Ovary (tissue), 3 donors: ENCODE measurements at regions not wholly inside any gene's neighbourhood (a gene's known extent, or its start where the extent isn't known, plus 50 kb on each side); places are given as distances from the start of the nearest gene placed in this dataset.

Experiments used
- EP300 ChIP-seq: sonication (generic); formaldehyde crosslinking; IDR thresholded peaks from one replicate; pipeline ENCODE4 v1.6.1; 2017; ENCODE audit warnings: antibody characterized with exemption
- POLR2A ChIP-seq: fragments of 450-650 bp; IDR thresholded peaks from one replicate; pipeline ENCODE4 v1.6.1; 2017; ENCODE audit warnings: antibody characterized with exemption, mild to moderate bottlenecking, moderate library complexity
- TF ChIP-seq, protein P1 (sequence below), 3 donors: fragments of 450-650 bp in 2 of 3; fragments of 200-600 bp in 1 of 3; IDR thresholded peaks; one replicate each; pipeline versions ENCODE4 v1.5.1 to v1.8.0; 2016 to 2022; ENCODE audit warnings: antibody characterized with exemption in 3 of 3, mild to moderate bottlenecking in 1 of 3
- donor health status: DM: no; HTN: no; CAD: no.

DNA sequence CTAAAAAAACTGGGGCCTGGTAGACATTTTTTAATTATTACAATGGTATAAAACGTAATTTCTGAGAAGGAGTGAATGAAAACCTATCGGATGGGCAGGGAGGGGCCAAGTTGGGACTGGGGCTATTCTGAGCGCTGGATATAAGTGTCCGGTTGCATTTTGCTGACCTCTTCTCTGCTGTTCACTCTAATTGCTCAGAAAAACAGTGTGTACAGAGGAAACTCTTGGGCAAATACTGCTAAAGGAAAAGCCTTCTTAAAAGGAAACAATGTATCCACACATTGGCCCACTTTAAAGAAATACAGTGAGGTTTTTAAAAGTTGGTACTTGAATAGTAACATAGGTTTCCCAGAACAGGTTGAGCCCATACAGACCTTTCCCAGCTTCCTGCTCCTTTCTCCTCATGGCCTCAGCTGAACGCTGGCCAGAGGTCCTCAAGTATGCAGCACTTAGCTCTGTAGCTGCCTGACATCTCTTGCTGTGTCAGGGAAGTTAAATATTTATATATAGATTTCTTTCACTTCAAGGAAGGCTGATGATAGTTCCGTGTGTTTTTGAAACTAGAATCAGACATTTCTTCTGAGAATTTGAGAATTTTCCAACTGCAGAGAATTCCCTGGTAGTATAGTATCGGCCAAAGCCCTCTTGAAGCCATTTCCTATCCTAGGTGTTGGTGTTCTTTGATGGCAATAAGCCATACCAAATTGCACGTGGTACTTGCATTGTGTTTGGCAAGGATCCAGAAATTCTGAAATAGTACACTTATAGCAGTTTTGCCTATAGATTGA lies 97.1 kb upstream of the SLC4A4 start:
- TF ChIP-seq POLR2A, result no peak
- TF ChIP-seq, protein P1, sequence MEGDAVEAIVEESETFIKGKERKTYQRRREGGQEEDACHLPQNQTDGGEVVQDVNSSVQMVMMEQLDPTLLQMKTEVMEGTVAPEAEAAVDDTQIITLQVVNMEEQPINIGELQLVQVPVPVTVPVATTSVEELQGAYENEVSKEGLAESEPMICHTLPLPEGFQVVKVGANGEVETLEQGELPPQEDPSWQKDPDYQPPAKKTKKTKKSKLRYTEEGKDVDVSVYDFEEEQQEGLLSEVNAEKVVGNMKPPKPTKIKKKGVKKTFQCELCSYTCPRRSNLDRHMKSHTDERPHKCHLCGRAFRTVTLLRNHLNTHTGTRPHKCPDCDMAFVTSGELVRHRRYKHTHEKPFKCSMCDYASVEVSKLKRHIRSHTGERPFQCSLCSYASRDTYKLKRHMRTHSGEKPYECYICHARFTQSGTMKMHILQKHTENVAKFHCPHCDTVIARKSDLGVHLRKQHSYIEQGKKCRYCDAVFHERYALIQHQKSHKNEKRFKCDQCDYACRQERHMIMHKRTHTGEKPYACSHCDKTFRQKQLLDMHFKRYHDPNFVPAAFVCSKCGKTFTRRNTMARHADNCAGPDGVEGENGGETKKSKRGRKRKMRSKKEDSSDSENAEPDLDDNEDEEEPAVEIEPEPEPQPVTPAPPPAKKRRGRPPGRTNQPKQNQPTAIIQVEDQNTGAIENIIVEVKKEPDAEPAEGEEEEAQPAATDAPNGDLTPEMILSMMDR (IDR thresholded peaks at IDR 0.05), result no peak
- TF ChIP-seq EP300, result no peak
